H9 (cell line): ENCODE measurements at regions not wholly inside any gene's neighbourhood (a gene's known extent, or its start where the extent isn't known, plus 50 kb on each side); places are given as distances from the start of the nearest gene placed in this dataset.

ENCODE experiments used
- DNase-seq: peaks from one replicate; pipeline ENCODE4 v3.0.0-alpha.2; 2017
- H2AFZ ChIP-seq: one replicate; pipeline ENCODE4 v1.6.1; 2013; ENCODE audit warnings: mild to moderate bottlenecking, low read length, control low read depth, moderate library complexity
- H2AK5ac ChIP-seq: 2 replicates; pipeline ENCODE4 v1.6.1; 2013; ENCODE audit warnings: low read length, control low read depth, mixed read lengths; ENCODE audit not compliant: insufficient read length
- H2BK120ac ChIP-seq: one replicate; pipeline ENCODE4 v1.6.1; 2013; ENCODE audit warnings: low read depth, mild to moderate bottlenecking, low read length, control low read depth, inconsistent platforms; ENCODE audit not compliant: poor library complexity, severe bottlenecking
- H2BK12ac ChIP-seq: 2 replicates; pipeline ENCODE4 v1.6.1; 2013; ENCODE audit warnings: low read length, control low read depth, mixed read lengths, low read depth; ENCODE audit not compliant: insufficient read length
- H2BK15ac ChIP-seq: 2 replicates; pipeline ENCODE4 v1.6.1; 2013; ENCODE audit warnings: low read depth, low read length, control low read depth
- H2BK20ac ChIP-seq: one replicate; pipeline ENCODE4 v1.6.1; 2013; ENCODE audit warnings: low read depth, mild to moderate bottlenecking, low read length, control low read depth, inconsistent platforms; ENCODE audit not compliant: poor library complexity, severe bottlenecking
- H2BK5ac ChIP-seq: 2 replicates; pipeline ENCODE4 v1.6.1; 2013; ENCODE audit warnings: low read length, control low read depth, mixed read lengths; ENCODE audit not compliant: insufficient read length
- H3K14ac ChIP-seq: 2 replicates; pipeline ENCODE4 v1.6.1; 2013; ENCODE audit warnings: low read length, control low read depth; ENCODE audit not compliant: insufficient read depth
- H3K18ac ChIP-seq: 2 replicates; pipeline ENCODE4 v1.6.1; 2013; ENCODE audit warnings: low read depth, mild to moderate bottlenecking, mixed read lengths, low read length, control low read depth; ENCODE audit not compliant: insufficient read length
- H3K23ac ChIP-seq: 2 replicates; pipeline ENCODE4 v1.6.1; 2013; ENCODE audit warnings: low read length, control low read depth, mixed read lengths, low read depth; ENCODE audit not compliant: insufficient read length
- H3K23me2 ChIP-seq: 2 replicates; pipeline ENCODE4 v1.6.1; 2013; ENCODE audit warnings: low read depth, mild to moderate bottlenecking, mixed read lengths, low read length, control low read depth; ENCODE audit not compliant: insufficient read length, poor library complexity, severe bottlenecking
- H3K27ac ChIP-seq: 2 replicates; pipeline ENCODE4 v1.5.1; 2013; ENCODE audit warnings: low read length, control low read depth, mixed read lengths, low read depth; ENCODE audit not compliant: insufficient read length
- H3K27me3 ChIP-seq: 2 replicates; pipeline ENCODE4 v1.6.1; 2013; ENCODE audit warnings: low read length, control low read depth, inconsistent platforms; ENCODE audit not compliant: insufficient read depth
- H3K4ac ChIP-seq: 2 replicates; pipeline ENCODE4 v1.6.1; 2013; ENCODE audit warnings: low read depth, mild to moderate bottlenecking, control low read depth, inconsistent platforms, low read length, moderate library complexity
- H3K4me1 ChIP-seq: 2 replicates; pipeline ENCODE4 v1.6.1; 2013; ENCODE audit warnings: low read length, control low read depth, inconsistent platforms; ENCODE audit not compliant: insufficient read depth
- H3K4me2 ChIP-seq: 2 replicates; pipeline ENCODE4 v1.6.1; 2013; ENCODE audit warnings: low read length, control low read depth, mixed read lengths; ENCODE audit not compliant: insufficient read length, insufficient read depth
- H3K56ac ChIP-seq: 2 replicates; pipeline ENCODE4 v1.6.1; 2013; ENCODE audit warnings: low read depth, mild to moderate bottlenecking, mixed read lengths, low read length, control low read depth; ENCODE audit not compliant: insufficient read length
- H3K79me1 ChIP-seq: 2 replicates; pipeline ENCODE4 v1.6.1; 2013; ENCODE audit warnings: low read depth, mild to moderate bottlenecking, moderate library complexity, low read length, control low read depth, inconsistent platforms; ENCODE audit not compliant: insufficient read depth, poor library complexity, severe bottlenecking
- H3K79me2 ChIP-seq: 2 replicates; pipeline ENCODE4 v1.6.1; 2013; ENCODE audit warnings: low read length, control low read depth, inconsistent platforms; ENCODE audit not compliant: insufficient read depth
- H3K9ac ChIP-seq: 2 replicates; pipeline ENCODE4 v1.6.1; 2013; ENCODE audit warnings: low read length, control low read depth, mixed read lengths; ENCODE audit not compliant: insufficient read length; ENCODE audit errors: extremely low read depth
- H3K9me3 ChIP-seq: one replicate; pipeline ENCODE4 v1.6.1; 2013; ENCODE audit warnings: low read depth, low read length, inconsistent platforms; ENCODE audit not compliant: control insufficient read depth
- H3T11ph ChIP-seq: one replicate; pipeline ENCODE4 v1.6.1; 2013; ENCODE audit warnings: mild to moderate bottlenecking, low read length, control low read depth, inconsistent platforms
- H4K20me1 ChIP-seq: one replicate; pipeline ENCODE4 v1.6.1; 2013; ENCODE audit not compliant: control insufficient read depth, insufficient read length, insufficient read depth
- H4K5ac ChIP-seq: 2 replicates; pipeline ENCODE4 v1.6.1; 2013; ENCODE audit warnings: low read depth, mild to moderate bottlenecking, mixed read lengths, low read length, control low read depth; ENCODE audit not compliant: insufficient read length
- H4K8ac ChIP-seq: replicated peaks from 2 replicates; pipeline ENCODE4 v1.6.1; 2013; ENCODE audit warnings: low read length, control low read depth, mixed read lengths, low read depth; ENCODE audit not compliant: insufficient read length
- H4K91ac ChIP-seq: 2 replicates; pipeline ENCODE4 v1.6.1; 2013; ENCODE audit warnings: low read depth, mild to moderate bottlenecking, moderate library complexity, mixed read lengths, low read length, control low read depth; ENCODE audit not compliant: insufficient read length
- H3K27ac Mint-ChIP-seq, 3 experiments: 2 replicates in 2 of 3; 3 replicates in 1 of 3; pipeline ENCODE4 v1.8.0; 2020 to 2021; ENCODE audit warnings: mixed read lengths in 3 of 3, mild to moderate bottlenecking in 1 of 3, moderate library complexity in 1 of 3
- H3K27me3 Mint-ChIP-seq: 2 replicates; pipeline ENCODE4 v1.8.0; 2021; ENCODE audit warnings: low read depth, mild to moderate bottlenecking, moderate library complexity, mixed read lengths
- H3K36me3 Mint-ChIP-seq, 3 experiments: 2 replicates in 2 of 3; 3 replicates in 1 of 3; pipeline ENCODE4 v1.8.0; 2020 to 2021; ENCODE audit warnings: low read depth in 3 of 3, mixed read lengths in 3 of 3; ENCODE audit not compliant: insufficient read depth in 1 of 3
- H3K4me1 Mint-ChIP-seq, 2 experiments: 2 replicates each; pipeline ENCODE4 v1.8.0; 2020; ENCODE audit warnings: mixed read lengths in 2 of 2
- H3K4me3 Mint-ChIP-seq, 2 experiments: 2 replicates in 1 of 2; 3 replicates in 1 of 2; pipeline ENCODE4 v1.8.0; 2020 to 2021; ENCODE audit warnings: mild to moderate bottlenecking in 2 of 2, mixed read lengths in 2 of 2, moderate library complexity in 1 of 2
- H3K9me3 Mint-ChIP-seq, 2 experiments: 2 replicates in 1 of 2; 3 replicates in 1 of 2; pipeline ENCODE4 v1.8.0; 2020; ENCODE audit warnings: mild to moderate bottlenecking in 2 of 2, mixed read lengths in 2 of 2, moderate library complexity in 1 of 2
- CTCF ChIP-seq: fragments of 200-600 bp; sonication (generic); conservative IDR thresholded peaks from 3 replicates; pipeline ENCODE4 v1.8.0; 2021; ENCODE audit warnings: antibody characterized with exemption, mild to moderate bottlenecking
- whole genome bisulfite sequencing: extraction: QIAGEN DNeasy Blood & Tissue Kit; methylation state at CpG from one replicate; pipeline ENCODE4 v1.1.7; 2013; ENCODE audit warnings: missing lambda C conversion rate, low lambda C conversion rate, mixed read lengths; ENCODE audit not compliant: insufficient read length; ENCODE audit errors: extremely low coverage; 5-methylcytosine and 5-hydroxymethylcytosine counted together

- Histone ChIP-seq H4K20me1 (no peaks in the 10 kb centered on the region), H3K27me3 (no peaks in the 10 kb centered on the region), H3K4me2 (no peak overlapping the region), H3K56ac (no peak overlapping the region), H3K9ac (no peak overlapping the region), H3K23ac (no peak overlapping the region), H4K8ac (no peak overlapping the region), H2BK12ac (no peak overlapping the region), H3T11ph (no peak overlapping the region), H2BK120ac (no peak overlapping the region), H3K23me2 (no peaks in the 10 kb centered on the region), H2AK5ac (no peak overlapping the region), H3K18ac (no peak overlapping the region), H4K91ac (no peak overlapping the region), H3K79me1 (no peaks in the 10 kb centered on the region), H3K4me1 (no peaks in the 10 kb centered on the region), H3K14ac (no peak overlapping the region), H2BK20ac (no peak overlapping the region), H2BK5ac (no peak overlapping the region), H2BK15ac (no peak overlapping the region), H3K9me3 (no peaks in the 10 kb centered on the region), H3K4ac (no peak overlapping the region), H3K79me2 (no peaks in the 10 kb centered on the region), H3K27ac (no peak overlapping the region), H4K5ac (no peak overlapping the region), H2AFZ (no peak overlapping the region)
- no peak for DNase-seq
- no peaks in the 10 kb centered on the region for H3K36me3 Mint-ChIP-seq
- no peak overlapping the region for H3K27ac Mint-ChIP-seq
- no peak for TF ChIP-seq CTCF
- H3K9me3 Mint-ChIP-seq, result no peaks in the 10 kb centered on the region
- H3K4me3 Mint-ChIP-seq, result no peak overlapping the region
- no peaks in the 10 kb centered on the region for H3K4me1 Mint-ChIP-seq
- no peaks in the 10 kb centered on the region for H3K27me3 Mint-ChIP-seq
- WGBS, result no CpG with 5 or more reads among the region's 1 CpG
Observed at GRCh38 chr4:91914176-91914804, 389.5 kb upstream of the GRID2 start.
